Coronary artery (tissue), 2 donors: ENCODE measurements at regions not wholly inside any gene's neighbourhood (a gene's known extent, or its start where the extent isn't known, plus 50 kb on each side); places are given as distances from the start of the nearest gene placed in this dataset.

Experiments
- DNase-seq: peaks from one replicate; pipeline ENCODE4 v3.0.0-alpha.2; 2017; ENCODE audit warnings: low spot score
- H3K27ac ChIP-seq, 2 donors: fragments of 200-600 bp; sonication (generic); one replicate each; pipeline ENCODE4 v1.5.1; 2016 to 2019
- H3K4me3 ChIP-seq: fragments of 200-600 bp; sonication (generic); 2 replicates; pipeline ENCODE4 v1.5.1; 2016; ENCODE audit warnings: mild to moderate bottlenecking, moderate library complexity
- CTCF ChIP-seq: fragments of 200-600 bp; sonication (generic); IDR thresholded peaks from one replicate; pipeline ENCODE4 v1.5.1; 2019; ENCODE audit warnings: antibody characterized with exemption

- no peak for DNase-seq
- Histone ChIP-seq H3K27ac (no peak overlapping the region), H3K4me3 (no peak overlapping the region)
- TF ChIP-seq CTCF: no peak
These were observed 64.7 kb upstream of the JAZF1 start for GRCh38 chr7:28245123-28245878.

- Histone ChIP-seq H3K4me3 (no peak overlapping the region), H3K27ac (no peak overlapping the region)
- no peak for TF ChIP-seq CTCF
- no peak for DNase-seq
These were observed 66.4 kb upstream of the JAZF1 start for GRCh38 chr7:28246921-28247461.

DNA sequence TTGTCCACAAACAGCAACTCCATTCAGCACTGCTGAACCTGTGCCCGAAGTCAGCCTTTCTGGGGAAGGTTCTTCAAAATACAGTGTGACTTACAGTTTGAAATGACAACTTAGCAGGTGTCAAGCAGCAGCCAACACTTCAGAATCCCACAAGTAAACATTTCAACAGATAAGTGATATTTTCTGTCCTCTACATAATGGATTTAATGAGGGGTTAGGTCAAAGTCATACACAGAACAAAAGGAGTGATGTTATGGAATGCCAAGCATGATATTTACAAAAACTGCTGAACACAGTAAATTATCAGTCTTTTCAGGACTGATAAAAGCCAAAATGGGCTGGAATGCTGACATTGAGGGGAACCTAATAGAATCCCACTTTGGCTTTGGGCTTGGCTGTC lies 77.6 kb upstream of the JAZF1 start:
- no peak overlapping the region for H3K27ac ChIP-seq
- no peak for DNase-seq
- no peak overlapping the region for H3K4me3 ChIP-seq
- TF ChIP-seq CTCF: no peak

DNA sequence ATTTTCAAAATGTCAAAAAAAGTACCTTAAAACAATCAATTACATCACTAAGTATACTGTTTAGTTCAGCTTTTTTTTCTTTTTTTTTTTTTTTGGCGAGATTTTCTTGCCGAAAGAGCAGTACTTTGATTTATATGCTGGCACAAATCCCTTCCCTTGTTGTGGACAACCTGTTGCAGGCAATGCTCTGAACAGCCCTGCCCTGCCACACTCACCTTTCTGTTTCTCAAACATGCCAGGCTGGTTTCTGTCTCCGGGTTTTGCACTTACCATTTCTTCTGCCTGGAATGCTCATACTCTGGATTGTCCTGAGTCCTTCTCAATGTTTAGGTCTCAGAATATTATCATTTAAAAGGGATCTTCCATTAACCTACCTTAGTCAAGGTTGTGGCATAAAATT lies 80.4 kb upstream of the JAZF1 start:
- no peak overlapping the region for H3K4me3 ChIP-seq
- DNase-seq: no peak
- H3K27ac ChIP-seq: no peak overlapping the region
- TF ChIP-seq CTCF: no peak

DNA sequence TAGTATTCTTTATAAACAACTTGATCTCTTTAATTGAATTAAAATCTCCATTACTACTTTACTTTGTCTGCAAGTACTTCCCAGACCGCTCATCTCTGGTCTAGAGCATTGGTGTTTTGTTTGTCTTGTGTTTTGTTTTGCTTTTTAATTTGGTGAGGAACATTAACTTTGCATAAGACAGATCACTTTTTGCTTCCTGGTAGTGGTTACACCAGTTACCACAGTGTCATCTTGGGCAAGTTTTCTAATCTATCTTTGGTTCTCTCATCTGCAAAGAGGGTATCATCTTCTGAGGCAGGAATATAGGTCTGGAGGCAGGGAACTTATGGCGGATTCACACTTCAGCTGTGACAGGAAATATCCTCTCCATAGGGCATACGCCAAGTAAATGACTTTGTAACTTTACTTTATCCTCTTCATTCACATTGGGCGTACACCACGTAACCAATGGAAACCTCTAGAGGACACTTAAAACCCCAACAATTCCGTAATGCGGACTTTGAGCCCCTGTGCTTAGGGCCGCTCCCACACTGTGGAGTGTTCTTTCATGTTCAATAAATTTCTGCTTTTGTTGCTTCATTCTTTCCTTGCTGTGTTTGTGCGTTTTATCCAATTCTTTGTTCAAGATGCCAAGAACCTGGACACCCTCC lies 83.2 kb upstream of the JAZF1 start:
- Histone ChIP-seq H3K4me3 (no peak overlapping the region), H3K27ac (no peak overlapping the region)
- no peak for TF ChIP-seq CTCF
- DNase-seq: no peak

- Histone ChIP-seq H3K4me3 (no peak overlapping the region), H3K27ac (no peak overlapping the region)
- no peak for TF ChIP-seq CTCF
- no peak for DNase-seq
These were observed 85.8 kb upstream of the JAZF1 start for GRCh38 chr7:28266402-28266801.

DNA sequence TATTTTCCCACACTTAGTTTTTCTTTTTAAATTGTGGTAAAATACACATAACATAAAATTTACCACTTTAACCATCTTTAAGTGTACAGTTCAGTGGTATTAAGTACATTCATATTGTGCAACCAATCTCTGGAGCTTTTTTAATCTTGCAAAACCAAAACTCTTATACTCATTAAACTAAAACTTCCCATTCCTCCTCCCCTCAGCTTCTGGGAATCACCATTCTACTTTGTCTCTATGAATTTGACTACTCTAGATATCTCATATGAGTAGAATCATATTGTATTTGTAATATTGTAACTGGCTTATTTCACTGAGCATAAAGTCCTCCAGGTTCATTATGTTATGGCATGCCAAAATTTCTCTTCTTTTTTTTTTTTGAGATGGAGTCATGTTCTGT lies 86.4 kb upstream of the JAZF1 start:
- no peak for DNase-seq
- TF ChIP-seq CTCF: no peak
- no peak overlapping the region for H3K27ac ChIP-seq
- H3K4me3 ChIP-seq: no peak overlapping the region
